Thoracic aorta (tissue), 2 donors: ENCODE measurements at regions not wholly inside any gene's neighbourhood (a gene's known extent, or its start where the extent isn't known, plus 50 kb on each side); places are given as distances from the start of the nearest gene placed in this dataset.

Source experiments
- ATAC-seq: fragments of 150-250 bp; one replicate; pipeline ENCODE4 v1.8.0; 2017; ENCODE audit warnings: low read depth; ENCODE audit not compliant: insufficient number of reproducible peaks, low FRiP score
- DNase-seq: peaks from one replicate; pipeline ENCODE4 v3.0.0-alpha.2; 2020; ENCODE audit warnings: low spot score
- H3K27ac ChIP-seq, 2 donors: fragments of 200-600 bp; sonication (generic); 1 replicate in 1 of 2; 2 replicates in 1 of 2; pipeline ENCODE4 v1.5.1; 2016; ENCODE audit warnings: mild to moderate bottlenecking in 2 of 2, moderate library complexity in 2 of 2
- H3K27me3 ChIP-seq: fragments of 200-600 bp; sonication (generic); replicated peaks from 2 replicates; pipeline ENCODE4 v1.6.0; 2016; ENCODE audit warnings: mild to moderate bottlenecking; ENCODE audit not compliant: insufficient read depth
- H3K36me3 ChIP-seq: fragments of 200-600 bp; sonication (generic); one replicate; pipeline ENCODE4 v1.5.1; 2016
- H3K4me1 ChIP-seq, 2 donors: fragments of 200-600 bp; sonication (generic); 1 replicate in 1 of 2; 2 replicates in 1 of 2; pipeline versions ENCODE4 v1.5.1 to v1.6.0; 2016; ENCODE audit warnings: low read depth in 2 of 2, mild to moderate bottlenecking in 1 of 2; ENCODE audit not compliant: control insufficient read depth in 1 of 2
- H3K4me3 ChIP-seq: fragments of 200-600 bp; sonication (generic); 2 replicates; pipeline ENCODE4 v1.5.1; 2016; ENCODE audit warnings: mild to moderate bottlenecking
- H3K9me3 ChIP-seq: fragments of 200-600 bp; sonication (generic); 2 replicates; pipeline ENCODE4 v1.5.1; 2016
- CTCF ChIP-seq: fragments of 200-600 bp; sonication (generic); IDR thresholded peaks from one replicate; pipeline ENCODE4 v1.5.1; 2019; ENCODE audit warnings: antibody characterized with exemption

- no peaks in the 10 kb centered on the region for H3K36me3 ChIP-seq
- no peak overlapping the region for H3K4me3 ChIP-seq
- no peaks in the 10 kb centered on the region for H3K27me3 ChIP-seq
- no peak overlapping the region for H3K27ac ChIP-seq
- no peaks in the 10 kb centered on the region for H3K4me1 ChIP-seq
- no peak for TF ChIP-seq CTCF
- ATAC-seq (no peak), DNase-seq (no peak)
- no peaks in the 10 kb centered on the region for H3K9me3 ChIP-seq
These were observed 191.3 kb upstream of the PODXL start for GRCh38 chr7:131747658-131748232.

GRCh38 chr7:131745390-131746248 is 189.2 kb upstream of the PODXL start:
- no peaks in the 10 kb centered on the region for H3K36me3 ChIP-seq
- H3K9me3 ChIP-seq = no peaks in the 10 kb centered on the region
- no peak for TF ChIP-seq CTCF

GRCh38 chr7:131741446-131741845 is 185.0 kb upstream of the PODXL start:
- H3K27me3 ChIP-seq = no peaks in the 10 kb centered on the region
- ATAC-seq = no peak
- H3K27ac ChIP-seq = no peak overlapping the region
- H3K4me1 ChIP-seq = no peaks in the 10 kb centered on the region
- no peaks in the 10 kb centered on the region for H3K9me3 ChIP-seq
- no peaks in the 10 kb centered on the region for H3K36me3 ChIP-seq
- H3K4me3 ChIP-seq = no peak overlapping the region
- no peak for DNase-seq
- no peak for TF ChIP-seq CTCF

More at GRCh38 chr7:131745390-131746248, 189.2 kb upstream of the PODXL start:
- DNase-seq (no peak), ATAC-seq (no peak)
- no peak overlapping the region for H3K4me3 ChIP-seq
- H3K27me3 ChIP-seq = no peaks in the 10 kb centered on the region
- H3K27ac ChIP-seq = no peak overlapping the region
- no peaks in the 10 kb centered on the region for H3K4me1 ChIP-seq

GRCh38 chr7:131737746-131738465 is 181.5 kb upstream of the PODXL start:
- DNase-seq (no peak), ATAC-seq (no peak)
- Histone ChIP-seq H3K9me3 (no peaks in the 10 kb centered on the region), H3K4me3 (no peak overlapping the region), H3K27me3 (no peaks in the 10 kb centered on the region), H3K36me3 (no peaks in the 10 kb centered on the region), H3K27ac (no peak overlapping the region), H3K4me1 (no peaks in the 10 kb centered on the region)
- no peak for TF ChIP-seq CTCF

- no peaks in the 10 kb centered on the region for H3K9me3 ChIP-seq
- H3K27me3 ChIP-seq = no peaks in the 10 kb centered on the region
- H3K27ac ChIP-seq = no peak overlapping the region
- H3K4me1 ChIP-seq = no peaks in the 10 kb centered on the region
- no peak for TF ChIP-seq CTCF
- no peaks in the 10 kb centered on the region for H3K36me3 ChIP-seq
- DNase-seq (no peak), ATAC-seq (no peak)
- H3K4me3 ChIP-seq = no peak overlapping the region
These were observed 178.7 kb upstream of the PODXL start for GRCh38 chr7:131735101-131735500.
